Ureter (tissue), 1 donor: ENCODE measurements at regions not wholly inside any gene's neighbourhood (a gene's known extent, or its start where the extent isn't known, plus 50 kb on each side); places are given as distances from the start of the nearest gene placed in this dataset.

Experiments
- DNase-seq: peaks from one replicate; pipeline ENCODE4 v3.0.0-alpha.2; 2020; ENCODE audit warnings: low spot score
- donor health status: DM: yes; HTN: yes; CAD: no.

DNA sequence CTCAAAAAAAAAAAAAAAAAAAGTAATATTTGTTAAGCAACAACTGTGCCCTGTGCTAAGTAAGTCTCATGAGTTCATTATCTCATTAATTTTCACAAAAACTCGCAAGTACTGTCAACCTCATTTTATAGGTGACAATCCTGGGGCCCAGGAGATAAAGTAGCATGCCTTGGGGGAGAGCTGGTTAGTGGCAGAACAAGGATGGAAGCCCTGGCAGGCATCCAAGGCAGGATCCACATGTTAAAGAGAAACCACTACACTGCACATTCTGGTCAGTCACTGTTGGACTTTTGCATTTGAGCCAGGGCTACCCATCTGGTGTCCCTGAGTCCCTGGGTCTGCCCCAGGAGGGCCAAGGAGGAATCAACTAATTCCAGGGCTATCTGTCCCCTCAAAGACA is 54.6 kb downstream of the ZFP36L2 start:
- no peak for DNase-seq

DNA sequence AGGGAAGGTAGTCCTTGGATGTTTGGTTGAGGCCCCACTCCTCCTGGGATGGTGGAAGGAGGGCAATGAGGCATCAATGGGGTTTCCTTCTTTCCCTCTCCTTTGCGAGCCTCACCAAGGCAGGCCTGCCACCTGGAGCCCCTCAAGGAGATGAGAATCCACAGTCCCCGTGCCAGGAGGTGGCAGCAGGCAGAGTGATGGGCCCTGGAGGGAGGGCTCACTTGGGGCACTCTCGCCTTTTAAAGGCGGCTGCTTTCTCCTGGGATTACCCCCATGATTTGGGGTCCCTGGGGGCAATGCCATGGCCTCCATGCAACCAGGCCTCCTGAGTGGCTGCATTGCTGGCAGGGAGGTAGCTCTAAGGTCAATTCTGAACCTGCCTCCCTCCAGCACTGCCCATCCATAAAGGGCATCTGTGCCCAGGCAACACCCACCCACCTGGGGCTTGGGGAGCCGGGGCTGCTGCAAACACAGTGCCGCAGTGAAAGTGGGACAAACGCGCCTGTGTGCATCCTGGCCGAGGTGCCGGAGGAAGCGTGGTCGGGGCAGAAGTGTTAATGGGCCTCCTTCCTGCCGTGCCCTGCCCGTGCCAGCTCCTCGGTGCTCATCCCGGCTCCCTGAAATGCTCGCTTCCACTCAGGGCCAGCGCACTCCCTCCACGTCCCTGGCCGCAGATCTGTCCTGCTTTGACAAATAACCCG is 55.9 kb downstream of the ZFP36L2 start:
- DNase-seq, result no peak

DNA sequence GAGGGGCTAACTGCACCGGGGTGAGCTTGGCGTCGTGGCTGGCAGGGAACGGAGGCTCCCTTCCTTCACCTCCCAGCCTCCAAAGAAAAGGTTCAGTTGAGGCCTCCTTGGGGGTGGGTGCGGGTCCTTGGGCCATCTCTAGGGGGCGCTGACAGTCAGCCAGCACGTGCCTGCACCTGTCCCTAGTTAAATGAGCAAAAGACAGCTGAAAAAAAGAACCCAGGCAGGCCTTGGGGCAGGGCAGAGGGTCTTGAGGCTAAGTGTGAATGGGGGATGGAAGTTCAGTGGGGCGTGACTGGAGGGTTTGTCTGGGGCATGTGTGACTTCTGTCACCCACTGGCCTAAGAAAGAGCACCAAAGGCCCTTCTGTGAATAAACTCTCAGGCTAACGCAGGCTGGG is 56.4 kb downstream of the ZFP36L2 start:
- no peak for DNase-seq

DNA sequence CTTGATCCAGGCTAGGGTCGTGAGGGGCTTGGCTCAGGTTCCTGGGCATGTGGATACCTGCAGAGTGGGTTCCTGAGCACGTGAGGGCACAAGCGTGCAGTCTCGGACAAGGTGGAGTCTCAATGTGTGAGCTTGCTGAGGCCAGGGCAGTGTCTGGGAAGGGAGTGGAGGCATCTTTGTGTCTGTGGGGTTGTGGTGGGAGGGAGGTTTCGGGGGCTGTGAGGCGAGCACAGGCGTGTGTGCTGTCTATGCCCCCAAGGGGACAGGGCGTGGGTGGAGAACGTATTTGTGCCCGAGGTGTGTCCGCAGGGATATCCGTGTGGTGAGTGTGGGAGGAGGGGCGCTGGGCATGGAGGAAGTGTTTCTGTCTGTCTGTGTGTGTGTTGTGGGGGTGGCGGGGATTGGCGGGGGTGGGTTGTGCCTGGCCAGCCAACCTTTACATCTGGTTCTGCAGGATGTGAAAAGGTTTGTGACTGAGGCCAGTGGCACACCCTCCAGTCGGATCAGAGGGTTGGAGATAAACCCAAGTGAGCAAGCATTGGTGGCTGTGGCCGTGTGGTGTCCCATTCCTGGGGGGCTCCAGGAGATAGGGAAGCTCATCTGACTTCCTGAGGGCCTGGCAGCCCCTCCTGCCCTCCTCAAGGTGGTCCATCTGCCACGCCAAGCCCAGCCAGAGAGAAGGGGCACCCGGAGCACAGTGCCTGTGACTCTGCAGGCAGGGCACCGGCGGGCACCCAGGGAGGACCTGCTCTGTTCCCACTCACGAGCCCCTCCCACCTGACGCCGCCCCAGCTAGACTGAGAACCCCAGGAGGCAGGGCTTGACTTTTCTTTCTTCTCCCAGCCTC is 57.1 kb downstream of the ZFP36L2 start:
- DNase-seq, result peak; percentile 88

DNA sequence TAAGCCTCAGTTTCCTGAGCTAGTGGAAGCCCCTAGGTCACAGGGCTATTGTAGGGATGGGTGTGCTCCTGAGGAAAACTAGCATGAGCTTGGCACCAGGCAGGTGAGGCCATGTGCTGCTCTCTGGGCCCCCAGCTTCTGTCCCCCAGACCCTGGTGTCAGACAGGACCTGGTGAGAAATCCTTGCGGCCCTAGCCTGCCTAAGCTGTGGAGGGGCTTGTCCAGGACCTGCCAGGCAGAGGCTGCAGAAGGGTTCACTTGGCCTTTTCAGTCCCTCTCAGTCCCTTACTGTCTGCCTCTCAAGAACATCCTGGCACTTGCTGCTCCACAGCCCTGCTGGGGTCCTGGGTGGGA is 58.4 kb downstream of the ZFP36L2 start:
- DNase-seq, result no peak

DNA sequence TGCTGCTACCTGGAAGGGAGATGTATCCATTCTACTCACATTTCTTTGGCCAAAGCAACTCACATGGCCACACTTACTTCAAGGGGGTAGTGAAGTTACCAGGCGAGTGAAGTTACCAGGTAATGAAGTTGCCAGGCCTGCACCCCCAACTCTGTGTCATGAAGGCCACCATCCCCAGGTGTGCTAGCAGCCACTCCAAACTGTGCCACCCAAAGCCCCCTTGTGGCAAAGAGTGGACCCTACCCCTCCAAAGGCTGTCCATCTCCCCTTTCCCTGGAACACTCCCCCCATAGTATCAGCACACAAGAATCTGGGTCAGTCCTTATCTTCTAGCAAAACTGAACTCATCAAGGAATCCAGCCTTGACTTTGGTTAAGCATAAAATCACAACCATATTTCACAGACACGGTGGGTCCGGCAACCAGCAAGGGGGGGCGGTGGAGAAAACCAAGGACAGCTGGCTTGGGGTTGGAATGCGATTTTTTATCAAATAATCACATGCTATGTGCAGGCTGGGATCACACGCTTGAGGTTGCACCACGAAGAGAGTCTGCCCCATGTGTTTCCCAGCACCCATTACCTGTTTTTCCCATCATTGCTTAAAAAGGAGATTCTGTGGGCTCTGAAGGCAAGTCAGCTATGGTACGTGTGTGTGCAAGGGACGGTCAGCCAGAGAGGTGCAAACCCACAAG is 60.9 kb downstream of the ZFP36L2 start:
- DNase-seq, result no peak

DNA sequence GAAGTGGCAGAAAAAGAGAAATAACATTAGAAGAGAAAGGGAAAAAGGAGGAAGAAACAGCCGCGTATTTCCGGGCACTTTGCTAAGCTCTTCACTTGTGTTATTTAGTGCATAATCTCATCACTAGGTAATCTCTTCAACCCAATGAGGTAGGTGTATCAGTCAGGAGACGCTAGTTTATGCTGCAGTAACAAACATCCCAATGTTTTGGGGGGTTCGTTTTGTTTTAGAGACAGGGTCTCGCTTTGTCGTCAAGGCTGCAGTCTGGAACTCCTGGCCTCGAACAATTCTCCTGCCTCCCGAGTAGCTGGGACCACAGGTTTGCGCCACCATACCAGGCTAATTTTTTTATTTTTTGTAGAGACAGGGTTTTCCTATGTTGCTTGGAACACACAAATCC is 61.7 kb downstream of the ZFP36L2 start:
- no peak for DNase-seq

DNA sequence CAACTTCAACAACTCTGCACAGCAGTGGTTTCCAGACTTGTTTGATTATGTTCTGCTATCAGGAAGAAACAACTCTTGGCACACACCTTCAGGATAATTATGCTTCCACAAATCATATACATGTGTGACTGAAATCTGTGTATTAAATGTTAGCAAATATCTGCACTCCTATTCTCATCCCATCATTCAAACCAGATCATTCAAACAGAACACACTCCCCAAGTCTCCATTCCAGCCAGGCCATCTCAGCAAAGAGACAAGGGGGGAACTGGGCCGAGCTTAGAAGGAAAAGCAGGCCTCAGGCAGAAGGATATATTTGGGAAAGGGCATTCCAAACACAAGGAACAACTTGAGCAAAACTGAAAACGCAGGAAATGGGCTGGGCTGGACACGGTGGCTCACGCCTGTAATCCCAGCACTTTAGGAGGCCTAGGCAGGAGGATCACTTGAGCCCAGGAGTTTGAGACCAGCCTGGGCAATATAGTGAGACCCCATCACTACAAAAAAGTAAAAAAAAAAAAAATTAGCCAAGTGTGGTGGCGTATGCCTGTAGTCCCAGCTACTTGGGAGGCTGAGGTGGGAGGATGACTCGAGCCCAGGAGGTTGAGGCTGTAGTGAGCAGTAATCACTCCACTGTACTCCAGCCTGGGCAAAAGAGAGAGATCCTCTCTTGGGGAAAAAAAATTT is 62.7 kb downstream of the ZFP36L2 start:
- no peak for DNase-seq

DNA sequence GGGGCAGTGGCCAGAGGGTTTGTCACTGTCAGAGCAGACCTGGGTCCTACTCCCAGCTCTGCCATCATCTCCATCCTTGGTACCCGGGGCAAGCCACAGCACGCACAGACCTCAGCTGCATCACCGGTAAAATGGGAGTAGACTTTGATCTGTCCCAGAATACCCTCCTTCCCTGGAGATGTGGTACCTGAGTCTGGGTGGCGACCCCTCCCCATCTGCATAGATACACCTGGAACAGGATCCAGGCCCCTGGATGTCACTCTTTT is 64.0 kb downstream of the ZFP36L2 start:
- DNase-seq, result no peak

DNA sequence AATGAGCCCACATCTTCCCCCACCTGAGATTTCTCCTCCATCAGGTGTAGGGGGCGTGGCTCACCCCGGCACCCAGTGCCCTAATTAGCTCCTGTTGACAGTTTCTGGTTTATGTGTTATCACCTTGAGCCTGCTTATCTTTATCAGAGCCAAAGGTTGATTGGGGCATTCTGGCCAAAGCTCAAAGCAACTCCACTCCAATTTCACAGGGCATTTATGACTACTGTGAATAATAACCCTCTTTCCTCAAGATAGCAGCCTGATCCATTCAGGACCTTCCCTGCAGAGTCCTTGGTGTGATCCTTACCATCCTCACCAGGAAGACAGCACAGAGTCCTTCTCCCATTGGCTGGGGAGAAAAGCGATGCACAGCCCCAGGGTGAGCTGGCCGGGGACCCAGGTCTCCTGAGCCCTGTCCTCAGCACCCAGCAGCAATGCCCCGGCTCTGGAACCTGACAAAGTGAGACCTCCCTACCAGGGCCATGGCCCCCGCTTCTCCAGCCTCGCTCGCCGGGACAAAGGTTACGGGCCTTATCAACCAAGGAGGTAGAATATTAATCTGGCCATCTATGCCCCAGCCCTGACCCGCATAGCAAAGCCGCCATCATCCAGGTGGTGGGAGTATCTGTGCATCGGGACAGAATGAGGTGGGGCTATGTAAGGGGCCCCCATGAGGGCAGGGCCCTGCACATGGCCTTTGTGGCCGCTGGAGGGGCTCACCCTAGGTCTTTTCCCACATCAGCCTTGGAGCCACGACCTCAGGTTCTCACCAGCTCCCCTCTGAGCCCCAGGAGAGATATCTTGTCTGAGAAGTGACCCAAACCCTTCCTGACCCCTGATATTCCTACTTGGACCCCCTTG is 64.5 kb downstream of the ZFP36L2 start:
- DNase-seq, result no peak

DNA sequence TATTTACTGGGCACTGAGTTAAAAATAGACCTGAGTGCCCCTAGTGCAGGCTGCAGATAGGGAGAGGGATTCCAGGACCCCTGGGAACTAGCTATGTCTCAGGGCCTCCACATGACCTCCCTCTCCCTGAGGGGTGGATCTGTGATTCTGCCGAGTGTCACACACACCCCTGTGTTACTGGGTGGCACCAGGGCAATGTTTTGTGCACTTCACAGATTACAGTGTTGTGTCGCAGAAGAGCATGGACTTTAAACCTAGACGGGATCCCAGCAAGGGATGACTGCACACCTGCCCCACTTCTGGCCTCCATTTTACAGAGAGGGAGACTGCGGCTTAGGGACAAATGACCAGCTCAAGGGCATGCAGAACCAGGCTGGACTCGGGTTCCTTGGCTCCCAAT is 65.6 kb downstream of the ZFP36L2 start:
- no peak for DNase-seq

DNA sequence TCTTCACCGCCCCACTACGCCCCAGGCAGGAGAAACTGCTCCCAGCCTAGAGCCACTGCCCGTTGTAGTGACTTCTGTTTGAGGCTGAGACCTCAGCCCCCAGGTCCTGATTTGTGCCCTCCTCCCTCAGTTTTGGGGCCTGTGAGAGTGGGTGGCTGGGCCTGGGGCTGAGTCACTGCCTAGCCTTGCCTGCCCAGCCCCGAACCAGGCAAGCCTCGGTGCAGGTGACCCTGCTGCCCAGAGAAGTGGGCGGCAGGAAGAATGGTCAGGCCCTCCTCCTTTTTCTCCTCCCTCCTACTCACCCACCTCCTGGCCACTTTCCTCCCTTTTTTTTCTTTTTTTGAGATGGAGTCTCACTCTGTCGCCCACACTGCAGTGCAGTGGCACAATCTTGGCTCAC is 66.6 kb downstream of the ZFP36L2 start:
- DNase-seq, result no peak

DNA sequence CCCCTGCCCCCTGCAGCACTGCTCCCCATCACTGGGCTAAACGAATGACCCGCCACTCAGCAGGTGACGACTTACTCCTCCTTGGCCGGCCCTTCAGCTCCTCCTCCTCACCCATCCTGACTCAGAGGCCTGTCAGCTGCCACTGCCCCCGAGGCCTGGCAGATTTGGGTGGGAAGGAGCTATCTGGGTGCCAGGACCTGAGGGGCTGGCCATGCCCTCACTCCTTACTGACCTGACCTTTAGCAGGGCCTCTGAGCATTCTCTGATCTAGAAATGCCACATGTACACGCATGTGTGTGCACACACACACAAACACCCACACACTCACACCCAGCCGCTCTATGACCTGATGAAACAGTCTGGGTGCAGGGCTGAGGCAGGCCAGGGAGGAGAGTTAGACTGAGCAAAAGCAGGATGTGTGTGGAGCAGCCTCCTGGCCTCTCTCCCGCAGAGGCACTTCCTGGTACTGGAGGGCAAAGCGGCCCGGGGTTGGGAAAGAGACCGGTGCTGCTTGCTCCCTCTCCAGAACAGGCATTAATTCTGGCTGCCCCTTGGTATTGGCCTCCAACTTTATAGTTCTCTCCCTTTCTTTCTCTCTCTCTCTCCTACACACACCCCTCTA is 68.0 kb downstream of the ZFP36L2 start:
- peak; percentile 87 for DNase-seq

DNA sequence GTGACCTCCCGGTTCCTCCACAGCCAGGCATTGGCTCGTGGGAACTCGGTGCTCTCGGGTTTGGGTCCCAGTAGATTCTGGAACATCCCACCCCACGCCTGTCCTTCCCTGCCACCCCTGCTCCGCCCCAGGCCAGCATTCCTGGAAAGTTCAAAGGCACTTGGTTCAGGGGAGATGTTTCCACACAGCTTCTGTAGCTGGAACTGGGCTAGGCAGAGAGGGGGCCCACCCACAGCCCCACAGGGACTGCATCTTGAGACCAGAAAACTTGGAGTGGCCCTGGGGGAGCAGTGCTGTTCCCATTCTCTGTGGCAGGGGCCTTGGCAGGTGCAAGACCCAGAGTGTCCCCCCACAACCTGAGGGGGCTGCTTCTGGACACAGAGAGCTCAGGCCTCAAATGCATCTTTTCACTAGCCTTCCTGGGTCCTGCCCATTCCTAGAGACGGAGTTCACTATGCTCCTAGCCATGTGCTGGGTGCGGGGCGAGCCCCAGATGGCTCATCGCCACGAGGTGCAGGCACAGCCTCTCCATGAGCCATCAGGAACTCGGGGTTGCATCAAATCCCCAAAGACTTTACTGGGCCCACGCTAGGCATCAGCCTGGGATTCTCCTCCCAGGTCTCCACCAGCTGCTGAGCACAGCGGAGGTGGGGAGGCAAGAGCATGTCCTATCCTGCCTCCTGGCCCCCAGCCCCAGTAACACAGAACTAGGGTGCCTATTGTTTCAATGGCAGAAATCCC is 68.7 kb downstream of the ZFP36L2 start:
- no peak for DNase-seq

DNA sequence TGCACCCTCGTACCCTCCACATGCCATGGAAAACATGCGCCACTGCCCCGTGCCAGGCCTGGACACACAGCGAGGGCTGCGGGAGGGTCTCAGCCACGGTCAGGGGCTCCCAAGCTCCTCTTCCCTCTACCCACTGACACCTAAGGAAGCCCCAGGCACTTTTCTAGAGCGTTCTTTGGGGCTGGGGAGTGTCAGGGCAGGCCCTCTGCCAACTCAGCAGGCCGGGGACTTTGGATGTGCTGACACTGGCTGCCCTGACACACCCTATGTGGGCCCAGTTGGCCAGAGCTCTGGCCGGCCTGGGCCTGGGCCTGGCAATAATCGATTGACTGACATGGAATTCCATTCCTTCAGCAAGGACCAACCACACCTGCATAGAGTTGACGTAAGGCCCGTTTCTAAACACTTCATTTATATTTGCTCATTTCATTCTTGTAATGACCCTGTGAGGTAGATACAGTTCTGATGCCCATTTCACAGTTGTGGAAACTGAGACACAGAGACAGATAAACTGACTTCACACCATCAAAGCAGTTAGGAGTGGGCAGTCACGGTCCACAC is 70.5 kb downstream of the ZFP36L2 start:
- no peak for DNase-seq

DNA sequence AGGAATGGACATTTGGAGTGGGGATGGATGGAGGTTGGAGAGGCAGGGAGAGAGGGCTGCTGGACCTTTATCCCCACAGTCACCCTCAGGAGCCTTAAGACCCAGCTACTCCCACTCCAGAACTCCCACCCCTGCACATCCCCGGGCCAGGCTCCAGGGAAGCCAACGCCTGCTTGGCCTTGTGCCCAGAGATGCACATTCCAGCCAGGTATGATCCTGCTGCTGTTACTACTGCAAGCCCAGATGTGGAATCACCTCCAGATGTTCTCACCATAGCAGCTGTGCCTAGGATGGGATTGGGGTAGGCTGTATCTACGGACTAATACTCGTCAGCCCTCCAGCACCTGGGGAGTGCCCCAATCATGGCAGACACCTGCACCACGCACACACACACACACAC is 71.7 kb downstream of the ZFP36L2 start:
- DNase-seq, result no peak

DNA sequence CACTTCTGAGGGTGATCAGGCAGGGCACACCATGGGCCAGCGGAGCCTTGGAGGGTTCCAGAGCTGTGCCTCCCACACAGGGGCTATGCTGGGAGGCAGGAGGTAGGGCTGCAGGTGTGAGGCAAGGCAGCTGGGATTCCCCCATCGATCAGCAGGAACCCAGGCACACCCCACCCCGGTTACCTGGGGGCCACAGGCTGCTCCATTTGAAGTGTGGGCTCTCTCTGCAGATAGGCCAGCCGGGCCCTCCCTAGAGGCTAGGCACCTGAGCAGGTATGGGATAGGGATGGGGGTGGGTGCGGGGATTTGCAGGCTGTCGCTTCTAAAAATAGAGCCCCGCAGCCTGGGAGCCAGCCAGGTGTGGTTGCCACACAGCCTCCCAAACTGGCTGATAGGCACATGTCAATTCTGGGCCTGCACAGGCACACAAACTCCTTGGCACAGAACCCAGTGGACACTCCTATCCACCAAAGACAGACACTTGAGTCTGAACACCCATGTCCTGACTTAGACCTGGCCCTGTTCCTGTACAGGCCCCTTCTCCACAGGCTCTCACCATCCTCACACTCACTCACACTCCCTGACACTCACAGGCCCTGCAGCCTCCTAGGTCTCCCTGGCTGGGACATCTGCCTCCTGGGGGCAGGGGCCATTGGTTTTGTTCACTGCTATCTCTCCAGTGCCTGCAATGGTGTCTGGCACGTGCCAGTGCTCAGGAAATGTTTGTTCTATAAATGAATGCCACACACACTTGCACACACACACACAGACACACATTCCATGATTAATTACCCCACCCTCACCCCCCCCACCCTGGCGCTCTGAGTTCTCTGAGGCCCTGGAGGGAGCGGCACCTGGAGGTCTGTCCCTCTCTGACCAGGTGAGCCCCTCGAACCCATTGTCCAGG is 73.4 kb downstream of the ZFP36L2 start:
- no peak for DNase-seq

DNA sequence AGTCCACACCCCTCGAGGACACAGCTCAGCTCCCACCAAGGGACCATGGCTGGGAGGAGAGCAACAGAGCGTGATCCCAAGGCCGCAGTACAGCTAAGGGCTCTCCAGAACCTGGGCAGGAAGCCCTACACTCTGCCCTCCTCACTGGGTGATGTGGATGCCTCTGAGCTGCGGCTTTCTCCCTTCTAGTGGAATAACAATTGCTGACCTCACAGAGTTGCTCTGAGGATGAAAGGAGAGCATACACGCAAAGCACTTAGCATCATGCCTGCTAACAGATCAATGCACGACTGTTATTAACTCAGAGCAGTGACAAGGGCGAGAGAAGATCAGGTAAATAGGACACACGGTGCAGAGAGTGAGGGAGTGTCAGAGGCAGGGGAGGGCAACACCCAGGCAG is 74.2 kb downstream of the ZFP36L2 start:
- no peak for DNase-seq

DNA sequence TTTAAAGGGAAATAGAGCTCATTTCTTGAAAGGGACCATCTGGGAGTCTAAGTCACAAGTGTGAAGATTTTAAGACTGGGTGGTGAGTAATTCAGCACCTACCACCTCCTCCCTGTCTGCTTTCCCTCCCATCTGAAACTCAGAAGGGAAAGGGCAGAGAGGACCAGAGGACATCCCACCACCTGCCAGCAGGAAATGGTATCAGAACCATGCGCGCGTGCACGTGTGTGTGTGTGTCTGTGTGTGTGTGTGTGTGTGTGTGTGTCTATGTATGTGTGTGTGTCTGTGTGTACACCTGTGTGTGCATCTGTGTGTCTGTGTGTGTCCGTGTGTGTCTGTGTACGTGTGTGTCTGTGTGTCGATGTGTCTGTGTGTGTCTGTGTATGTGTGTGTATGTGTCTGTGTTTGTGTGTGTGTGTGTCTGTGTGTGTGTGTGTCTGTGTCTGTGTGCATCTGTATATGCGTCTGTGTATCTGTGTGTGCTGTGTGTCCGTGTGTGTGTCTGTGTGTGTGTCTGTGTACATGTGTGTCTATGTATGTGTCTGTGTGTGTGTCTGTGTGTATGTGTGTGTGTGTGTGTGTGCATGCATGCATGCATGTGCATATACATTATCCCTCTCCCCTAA is 76.8 kb downstream of the ZFP36L2 start:
- no peak for DNase-seq
